Mucosa of descending colon (tissue), 3 donors: ENCODE measurements at regions not wholly inside any gene's neighbourhood (a gene's known extent, or its start where the extent isn't known, plus 50 kb on each side); places are given as distances from the start of the nearest gene placed in this dataset.

ENCODE experiments used
- ATAC-seq: fragments of 200-7000 bp; cut with Tn5 transposase; one replicate; pipeline ENCODE4 v1.9.1; 2020; ENCODE audit warnings: mild to moderate bottlenecking, moderate library complexity
- DNase-seq, 3 donors: peaks; one replicate each; pipeline ENCODE4 v3.0.0-alpha.2; 2020
- H3K36me3 ChIP-seq: fragments of 200-600 bp; one replicate; pipeline ENCODE4 v1.8.0; 2021; ENCODE audit warnings: low read depth, mild to moderate bottlenecking
- H3K4me1 ChIP-seq: fragments of 200-600 bp; one replicate; pipeline ENCODE4 v1.8.0; 2021; ENCODE audit warnings: low read depth, mild to moderate bottlenecking
- H3K4me3 ChIP-seq: fragments of 200-600 bp; one replicate; pipeline ENCODE4 v1.8.0; 2021; ENCODE audit warnings: mild to moderate bottlenecking
- H3K9me3 ChIP-seq: fragments of 200-600 bp; one replicate; pipeline ENCODE4 v1.8.0; 2021; ENCODE audit warnings: mild to moderate bottlenecking
- CTCF ChIP-seq: fragments of 200-600 bp; IDR thresholded peaks from one replicate; pipeline ENCODE4 v1.8.0; 2022; ENCODE audit warnings: antibody characterized with exemption, mild to moderate bottlenecking
- intact Hi-C, 2 donors: fragments of 100-400 bp; cut with DNase I in 1 of 2; cut with micrococcal nuclease in 1 of 2; formaldehyde crosslinking; loops; one replicate each; pipeline versions ENCODE4 v1.11.0 to v1.11.1; 2022; cut with DNase I, micrococcal nuclease
- donor health status: DM: no; HTN: no; CAD: no; lungs with moderate emphysema.
- donor health status: DM: no; HTN: no; CAD: no.
- donor health status: DM: no; HTN: yes; CAD: no.

- intact Hi-C loops: no loop called here
- no peak for ATAC-seq
- Histone ChIP-seq H3K9me3 (no peaks in the 10 kb centered on the region), H3K4me1 (no peaks in the 10 kb centered on the region), H3K4me3 (no peak overlapping the region), H3K36me3 (no peaks in the 10 kb centered on the region)
- no peak for DNase-seq
- TF ChIP-seq CTCF: no peak
Observed at GRCh38 chr10:57818522-57818921, 449.2 kb downstream of the IPMK start.

GRCh38 chr10:57817741-57818140, 450.0 kb downstream of the IPMK start:
- Histone ChIP-seq H3K36me3 (no peaks in the 10 kb centered on the region), H3K4me3 (no peak overlapping the region), H3K4me1 (no peaks in the 10 kb centered on the region), H3K9me3 (no peaks in the 10 kb centered on the region)
- DNase-seq (no peak), ATAC-seq (no peak)
- TF ChIP-seq CTCF: no peak
- intact Hi-C loops: no loop called here

- H3K9me3 ChIP-seq: no peaks in the 10 kb centered on the region
- no peaks in the 10 kb centered on the region for H3K36me3 ChIP-seq
- DNase-seq (no peak), ATAC-seq (no peak)
- intact Hi-C loops: no loop called here
- H3K4me1 ChIP-seq: no peaks in the 10 kb centered on the region
- no peak for TF ChIP-seq CTCF
- no peak overlapping the region for H3K4me3 ChIP-seq
Observed at GRCh38 chr10:57815949-57816348, 451.7 kb downstream of the IPMK start.

- intact Hi-C loops: no loop called here
- Histone ChIP-seq H3K36me3 (no peaks in the 10 kb centered on the region), H3K9me3 (no peaks in the 10 kb centered on the region), H3K4me1 (no peaks in the 10 kb centered on the region), H3K4me3 (no peak overlapping the region)
- no peak for DNase-seq
- ATAC-seq: no peak
- TF ChIP-seq CTCF: no peak
Observed at GRCh38 chr10:57809961-57810360, 457.7 kb downstream of the IPMK start.

- Histone ChIP-seq H3K4me1 (no peaks in the 10 kb centered on the region), H3K9me3 (no peaks in the 10 kb centered on the region), H3K36me3 (no peaks in the 10 kb centered on the region), H3K4me3 (no peak overlapping the region)
- ATAC-seq (no peak), DNase-seq (no peak)
- intact Hi-C loops: no loop called here
- no peak for TF ChIP-seq CTCF
Observed at GRCh38 chr10:57807906-57808305, 459.8 kb downstream of the IPMK start.

- DNase-seq (no peak), ATAC-seq (no peak)
- H3K9me3 ChIP-seq: no peaks in the 10 kb centered on the region
- no peak for TF ChIP-seq CTCF
- H3K36me3 ChIP-seq: no peaks in the 10 kb centered on the region
- H3K4me1 ChIP-seq: no peaks in the 10 kb centered on the region
- no peak overlapping the region for H3K4me3 ChIP-seq
- intact Hi-C loops: no loop called here
Observed at GRCh38 chr10:57806675-57807074, 461.0 kb downstream of the IPMK start.
